GM12865 (cell line): ENCODE measurements at regions not wholly inside any gene's neighbourhood (a gene's known extent, or its start where the extent isn't known, plus 50 kb on each side); places are given as distances from the start of the nearest gene placed in this dataset.

ENCODE experiments used
- DNase-seq: peaks from one replicate; pipeline ENCODE4 v3.0.0; 2010; ENCODE audit warnings: low read depth
- H3K4me3 ChIP-seq: 2 replicates; pipeline ENCODE4 v1.5.1; 2011; ENCODE audit warnings: mild to moderate bottlenecking, low read depth, low read length, control low read depth
- TF ChIP-seq, protein P1 (sequence below): IDR thresholded peaks from 2 replicates; pipeline ENCODE4 v1.5.1; 2011; ENCODE audit warnings: low read length, control low read depth, low read depth, inconsistent platforms; ENCODE audit not compliant: insufficient read depth; ENCODE audit errors: missing control alignments

DNA sequence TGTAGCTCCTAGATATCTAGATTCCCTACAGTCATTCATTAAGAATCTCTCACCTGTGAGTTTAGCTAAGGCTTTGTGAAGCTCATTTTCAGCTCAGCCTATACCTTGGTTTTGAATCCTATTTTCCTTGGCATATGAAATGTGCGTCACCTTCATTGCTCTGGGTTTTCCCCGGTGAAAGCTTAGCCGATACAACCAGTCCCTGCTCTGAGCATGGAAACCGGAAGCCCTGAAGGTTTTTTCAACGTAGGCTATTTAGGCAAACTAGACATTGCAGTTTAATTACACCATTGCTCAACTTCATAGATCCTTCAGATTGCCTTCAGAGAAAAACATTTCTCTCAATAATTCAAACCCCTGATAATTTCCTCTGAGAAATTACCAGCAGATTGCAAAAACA, 206.8 kb upstream of the TPRG1 start:
- no peak overlapping the region for H3K4me3 ChIP-seq
- no peak for DNase-seq
- TF ChIP-seq, protein P1, sequence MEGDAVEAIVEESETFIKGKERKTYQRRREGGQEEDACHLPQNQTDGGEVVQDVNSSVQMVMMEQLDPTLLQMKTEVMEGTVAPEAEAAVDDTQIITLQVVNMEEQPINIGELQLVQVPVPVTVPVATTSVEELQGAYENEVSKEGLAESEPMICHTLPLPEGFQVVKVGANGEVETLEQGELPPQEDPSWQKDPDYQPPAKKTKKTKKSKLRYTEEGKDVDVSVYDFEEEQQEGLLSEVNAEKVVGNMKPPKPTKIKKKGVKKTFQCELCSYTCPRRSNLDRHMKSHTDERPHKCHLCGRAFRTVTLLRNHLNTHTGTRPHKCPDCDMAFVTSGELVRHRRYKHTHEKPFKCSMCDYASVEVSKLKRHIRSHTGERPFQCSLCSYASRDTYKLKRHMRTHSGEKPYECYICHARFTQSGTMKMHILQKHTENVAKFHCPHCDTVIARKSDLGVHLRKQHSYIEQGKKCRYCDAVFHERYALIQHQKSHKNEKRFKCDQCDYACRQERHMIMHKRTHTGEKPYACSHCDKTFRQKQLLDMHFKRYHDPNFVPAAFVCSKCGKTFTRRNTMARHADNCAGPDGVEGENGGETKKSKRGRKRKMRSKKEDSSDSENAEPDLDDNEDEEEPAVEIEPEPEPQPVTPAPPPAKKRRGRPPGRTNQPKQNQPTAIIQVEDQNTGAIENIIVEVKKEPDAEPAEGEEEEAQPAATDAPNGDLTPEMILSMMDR, result no peak

- TF ChIP-seq, protein P1, result no peak
- no peak overlapping the region for H3K4me3 ChIP-seq
- no peak for DNase-seq
Measured at GRCh38 chr3:188972310-188972709, 199.5 kb upstream of the TPRG1 start.

DNA sequence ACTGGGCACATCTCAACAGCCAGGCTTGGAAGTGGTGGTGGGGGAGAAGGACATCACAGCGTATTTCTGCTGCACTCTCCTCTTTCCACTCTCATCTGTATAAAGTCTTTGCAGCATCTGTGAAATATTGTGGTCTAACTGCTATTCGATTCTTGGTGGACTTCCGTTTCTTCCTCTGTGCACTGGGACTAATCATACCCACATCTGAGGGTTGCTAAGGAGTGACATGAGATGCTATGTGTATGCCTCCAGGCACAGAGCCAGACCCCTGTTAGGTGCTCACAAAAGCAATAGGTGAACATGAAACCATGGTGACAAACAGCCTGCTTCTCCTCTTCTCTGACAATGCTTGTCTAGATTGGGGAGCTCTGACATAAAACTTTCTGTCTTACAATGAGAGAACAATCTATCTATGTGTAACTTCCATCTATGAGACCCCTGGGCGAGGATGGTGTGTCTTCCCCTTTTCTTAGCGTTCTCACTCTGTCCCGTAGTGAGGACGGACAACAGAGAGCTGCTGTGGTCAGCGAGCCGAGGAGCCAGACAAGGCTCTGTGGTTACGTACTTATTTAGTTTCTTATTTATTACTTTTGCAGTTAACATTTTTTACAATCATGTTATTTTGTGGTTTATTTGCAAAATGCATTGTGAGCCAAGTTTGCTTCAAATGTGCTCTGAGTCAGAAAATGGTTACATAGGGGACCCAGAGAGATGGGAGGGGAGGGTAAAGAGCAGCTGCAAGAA, 196.7 kb upstream of the TPRG1 start:
- DNase-seq, result peak; percentile 43
- H3K4me3 ChIP-seq, result no peak overlapping the region
- TF ChIP-seq, protein P1, result no peak

GRCh38 chr3:188975600-188976314, 196.0 kb upstream of the TPRG1 start:
- H3K4me3 ChIP-seq, result no peak overlapping the region
- no peak for DNase-seq
- TF ChIP-seq, protein P1, result no peak

DNA sequence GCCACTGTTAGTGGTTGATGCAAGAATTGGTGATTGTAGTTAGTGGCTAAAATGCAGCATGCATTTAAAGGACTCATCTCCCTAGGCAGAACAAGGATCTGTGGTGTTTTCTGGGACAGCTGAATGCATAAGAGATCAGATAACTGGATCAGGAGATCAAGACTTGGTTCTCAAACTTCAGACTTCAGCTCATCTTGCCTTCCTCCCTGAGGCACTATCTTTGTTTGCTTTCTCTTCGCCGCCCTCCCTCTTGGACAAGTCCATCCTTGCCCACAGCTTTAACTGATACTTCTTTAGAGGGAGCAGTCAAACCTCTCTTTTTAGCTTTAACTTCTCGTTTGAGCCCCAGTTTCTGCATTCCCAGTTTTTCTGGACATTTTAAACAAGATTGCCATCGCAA, 195.4 kb upstream of the TPRG1 start:
- TF ChIP-seq, protein P1, result no peak
- H3K4me3 ChIP-seq, result no peak overlapping the region
- DNase-seq, result no peak

DNA sequence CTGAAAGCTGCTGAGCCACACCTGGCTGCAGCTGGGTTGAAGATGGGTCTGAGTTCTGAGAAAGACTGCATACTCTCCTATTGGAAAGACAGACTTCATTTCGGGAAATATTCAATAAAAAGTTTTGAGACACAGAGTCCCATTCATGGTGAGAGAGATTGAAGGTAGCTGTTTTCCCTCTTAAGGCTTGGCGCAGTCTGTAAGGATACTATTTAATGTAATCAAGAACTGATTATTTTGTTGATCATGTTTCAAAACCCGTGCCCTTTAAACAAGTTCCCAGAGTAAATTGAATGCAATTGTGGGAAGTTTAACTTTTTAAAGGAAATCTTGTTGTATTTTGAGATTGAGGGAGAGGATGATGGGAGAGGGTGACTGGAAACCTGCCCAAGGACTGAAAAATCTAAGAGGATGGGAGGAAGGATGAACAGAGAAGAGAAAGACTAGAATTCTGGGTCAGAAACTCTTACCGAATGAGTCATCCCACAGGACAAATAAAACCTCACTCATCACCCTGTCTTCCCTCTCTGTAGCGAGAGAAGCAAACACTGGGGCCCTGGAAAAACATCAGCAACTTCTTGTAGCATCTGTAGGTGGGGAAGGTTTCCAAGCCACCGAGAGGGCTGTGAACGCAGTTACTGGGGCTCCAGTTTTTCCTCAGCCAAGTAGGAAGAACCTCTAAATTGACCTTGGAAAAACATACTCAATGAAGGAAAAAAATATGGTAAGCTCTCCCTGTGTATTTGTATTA, 193.2 kb upstream of the TPRG1 start:
- no peak overlapping the region for H3K4me3 ChIP-seq
- TF ChIP-seq, protein P1, result no peak
- no peak for DNase-seq
